22Rv1 (cell line): ENCODE measurements at regions not wholly inside any gene's neighbourhood (a gene's known extent, or its start where the extent isn't known, plus 50 kb on each side); places are given as distances from the start of the nearest gene placed in this dataset.

Experiments used
- H3K27ac ChIP-seq: fragments of 450-650 bp; 2 replicates; pipeline ENCODE4 v1.5.1; 2017
- ZFX ChIP-seq: fragments of 450-650 bp; IDR thresholded peaks from 2 replicates; pipeline ENCODE4 v1.6.1; 2017; ENCODE audit warnings: antibody characterized with exemption, borderline replicate concordance
- TF ChIP-seq, protein P1 (sequence below): fragments of 450-650 bp; IDR thresholded peaks from 2 replicates; pipeline ENCODE4 v1.5.1; 2017; ENCODE audit warnings: mild to moderate bottlenecking

GRCh38 chr11:90355200-90355599, 132.4 kb upstream of the CHORDC1 start:
- TF ChIP-seq, protein P1, sequence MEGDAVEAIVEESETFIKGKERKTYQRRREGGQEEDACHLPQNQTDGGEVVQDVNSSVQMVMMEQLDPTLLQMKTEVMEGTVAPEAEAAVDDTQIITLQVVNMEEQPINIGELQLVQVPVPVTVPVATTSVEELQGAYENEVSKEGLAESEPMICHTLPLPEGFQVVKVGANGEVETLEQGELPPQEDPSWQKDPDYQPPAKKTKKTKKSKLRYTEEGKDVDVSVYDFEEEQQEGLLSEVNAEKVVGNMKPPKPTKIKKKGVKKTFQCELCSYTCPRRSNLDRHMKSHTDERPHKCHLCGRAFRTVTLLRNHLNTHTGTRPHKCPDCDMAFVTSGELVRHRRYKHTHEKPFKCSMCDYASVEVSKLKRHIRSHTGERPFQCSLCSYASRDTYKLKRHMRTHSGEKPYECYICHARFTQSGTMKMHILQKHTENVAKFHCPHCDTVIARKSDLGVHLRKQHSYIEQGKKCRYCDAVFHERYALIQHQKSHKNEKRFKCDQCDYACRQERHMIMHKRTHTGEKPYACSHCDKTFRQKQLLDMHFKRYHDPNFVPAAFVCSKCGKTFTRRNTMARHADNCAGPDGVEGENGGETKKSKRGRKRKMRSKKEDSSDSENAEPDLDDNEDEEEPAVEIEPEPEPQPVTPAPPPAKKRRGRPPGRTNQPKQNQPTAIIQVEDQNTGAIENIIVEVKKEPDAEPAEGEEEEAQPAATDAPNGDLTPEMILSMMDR: no peak
- TF ChIP-seq ZFX: no peak

DNA sequence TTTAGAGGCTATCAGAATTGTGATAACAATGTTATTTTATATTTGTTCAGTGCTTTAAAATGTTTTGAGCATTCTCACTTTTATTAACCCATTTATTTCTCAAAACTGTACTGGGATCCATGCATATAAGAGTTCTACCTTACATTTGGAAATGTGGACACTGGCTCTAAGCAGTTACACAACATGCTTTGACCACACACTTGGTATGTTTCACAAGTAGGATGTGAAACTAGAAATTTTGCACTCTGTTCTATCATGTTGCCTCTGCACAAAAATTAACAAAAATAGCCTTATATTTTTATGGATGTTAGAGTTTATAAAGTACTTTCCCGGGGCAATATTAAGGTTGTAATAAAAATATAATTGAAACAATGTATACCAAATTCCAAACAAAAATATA, 126.9 kb upstream of the CHORDC1 start:
- no peak for TF ChIP-seq ZFX
- TF ChIP-seq, protein P1: no peak
- no peak overlapping the region for H3K27ac ChIP-seq

More at GRCh38 chr11:90355200-90355599, 132.4 kb upstream of the CHORDC1 start:
- no peak overlapping the region for H3K27ac ChIP-seq

GRCh38 chr11:90344546-90344945, 121.7 kb upstream of the CHORDC1 start:
- TF ChIP-seq, protein P1: no peak
- no peak for TF ChIP-seq ZFX
- no peak overlapping the region for H3K27ac ChIP-seq

GRCh38 chr11:90343673-90344072, 120.8 kb upstream of the CHORDC1 start:
- TF ChIP-seq, protein P1: no peak
- no peak for TF ChIP-seq ZFX
- H3K27ac ChIP-seq: no peak overlapping the region

GRCh38 chr11:90341986-90342385, 119.1 kb upstream of the CHORDC1 start:
- TF ChIP-seq, protein P1: no peak
- no peak for TF ChIP-seq ZFX
- no peak overlapping the region for H3K27ac ChIP-seq

GRCh38 chr11:90332415-90332814, 109.6 kb upstream of the CHORDC1 start:
- H3K27ac ChIP-seq: no peak overlapping the region
- TF ChIP-seq, protein P1: no peak
- TF ChIP-seq ZFX: no peak

DNA sequence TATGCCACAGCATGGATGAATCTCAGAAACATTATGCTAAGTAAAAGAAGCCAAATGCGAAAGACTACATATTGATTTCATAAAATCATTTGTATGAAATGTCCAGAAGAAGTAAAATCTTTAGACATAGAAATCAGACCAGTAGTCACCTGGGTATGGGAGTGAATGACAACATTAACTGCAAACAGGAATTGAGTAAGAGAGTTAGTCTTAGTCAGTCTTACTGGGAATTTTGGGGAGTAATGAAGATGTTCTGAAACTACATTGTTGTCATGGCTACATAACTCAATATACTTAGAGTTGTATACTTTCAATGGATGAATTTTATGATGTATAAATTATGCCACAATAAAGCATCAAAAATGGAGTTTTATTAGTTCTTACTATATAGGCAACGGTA, 107.8 kb upstream of the CHORDC1 start:
- TF ChIP-seq, protein P1: no peak
- no peak for TF ChIP-seq ZFX
- H3K27ac ChIP-seq: no peak overlapping the region
